PC-9 (cell line): ENCODE measurements at regions not wholly inside any gene's neighbourhood (a gene's known extent, or its start where the extent isn't known, plus 50 kb on each side); places are given as distances from the start of the nearest gene placed in this dataset.

Experiments used
- EZH2 ChIP-seq: fragments of 200-600 bp; sonication (generic); IDR thresholded peaks from 2 replicates; pipeline ENCODE4 v1.8.0; 2017; ENCODE audit warnings: antibody characterized with exemption, low read depth
- TF ChIP-seq, protein P1 (sequence below): fragments of 200-600 bp; sonication (generic); conservative IDR thresholded peaks from 2 replicates; pipeline ENCODE4 v1.6.1; 2017; ENCODE audit warnings: mixed run types, antibody characterized with exemption, mild to moderate bottlenecking, moderate library complexity

DNA sequence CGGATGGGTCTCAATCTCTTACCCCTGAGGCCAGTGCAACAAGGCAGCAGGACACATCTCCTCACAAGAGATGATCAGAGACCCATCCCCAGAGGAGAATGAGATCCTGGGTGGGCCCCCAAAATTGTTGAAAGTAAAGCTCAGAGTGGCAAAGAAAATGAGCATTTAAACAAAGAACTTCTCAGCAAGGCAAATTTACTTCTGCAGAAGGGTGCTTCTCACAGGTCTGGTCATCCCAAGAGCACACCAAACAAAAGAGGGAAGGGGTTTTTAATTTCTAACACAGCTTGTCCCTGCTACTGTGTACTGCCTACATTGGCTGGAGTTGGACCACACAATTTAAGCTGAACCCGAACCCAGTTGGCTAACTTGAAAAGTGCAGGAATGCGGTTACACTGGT lies 1628.6 kb upstream of the RAG2 start:
- TF ChIP-seq, protein P1, sequence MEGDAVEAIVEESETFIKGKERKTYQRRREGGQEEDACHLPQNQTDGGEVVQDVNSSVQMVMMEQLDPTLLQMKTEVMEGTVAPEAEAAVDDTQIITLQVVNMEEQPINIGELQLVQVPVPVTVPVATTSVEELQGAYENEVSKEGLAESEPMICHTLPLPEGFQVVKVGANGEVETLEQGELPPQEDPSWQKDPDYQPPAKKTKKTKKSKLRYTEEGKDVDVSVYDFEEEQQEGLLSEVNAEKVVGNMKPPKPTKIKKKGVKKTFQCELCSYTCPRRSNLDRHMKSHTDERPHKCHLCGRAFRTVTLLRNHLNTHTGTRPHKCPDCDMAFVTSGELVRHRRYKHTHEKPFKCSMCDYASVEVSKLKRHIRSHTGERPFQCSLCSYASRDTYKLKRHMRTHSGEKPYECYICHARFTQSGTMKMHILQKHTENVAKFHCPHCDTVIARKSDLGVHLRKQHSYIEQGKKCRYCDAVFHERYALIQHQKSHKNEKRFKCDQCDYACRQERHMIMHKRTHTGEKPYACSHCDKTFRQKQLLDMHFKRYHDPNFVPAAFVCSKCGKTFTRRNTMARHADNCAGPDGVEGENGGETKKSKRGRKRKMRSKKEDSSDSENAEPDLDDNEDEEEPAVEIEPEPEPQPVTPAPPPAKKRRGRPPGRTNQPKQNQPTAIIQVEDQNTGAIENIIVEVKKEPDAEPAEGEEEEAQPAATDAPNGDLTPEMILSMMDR, result no peak
- TF ChIP-seq EZH2, result no peak
